ENCODE measurements at regions not wholly inside any gene's neighbourhood (a gene's known extent, or its start where the extent isn't known, plus 50 kb on each side); places are given as distances from the start of the nearest gene placed in this dataset.

DNA sequence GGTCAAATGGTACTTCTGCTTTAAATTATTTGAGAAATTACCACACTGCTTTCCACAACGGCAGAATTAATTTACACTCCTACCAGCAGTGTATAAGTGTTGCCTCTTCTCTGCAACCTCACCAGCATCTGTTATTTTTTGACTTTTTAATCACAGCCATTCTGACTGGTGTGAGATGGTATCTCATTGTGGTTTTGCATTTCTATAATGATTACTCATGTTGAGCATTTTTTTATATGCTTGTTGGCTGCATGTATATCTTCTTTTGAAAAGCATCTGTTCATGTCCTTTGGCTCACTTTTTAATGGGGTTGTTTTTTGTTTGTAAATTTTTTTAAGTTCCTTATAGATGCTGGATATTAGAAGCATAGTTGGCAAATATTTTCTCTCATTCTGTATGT lies 446.7 kb downstream of the PMP22 start:
- no peak overlapping the region for H3K4me3 ChIP-seq (replicated peaks; ENCODE audit: low read depth, low read length)
- no peak for DNase-seq (ENCODE audit: extremely low read depth, low read depth)
- TF ChIP-seq, protein P1, sequence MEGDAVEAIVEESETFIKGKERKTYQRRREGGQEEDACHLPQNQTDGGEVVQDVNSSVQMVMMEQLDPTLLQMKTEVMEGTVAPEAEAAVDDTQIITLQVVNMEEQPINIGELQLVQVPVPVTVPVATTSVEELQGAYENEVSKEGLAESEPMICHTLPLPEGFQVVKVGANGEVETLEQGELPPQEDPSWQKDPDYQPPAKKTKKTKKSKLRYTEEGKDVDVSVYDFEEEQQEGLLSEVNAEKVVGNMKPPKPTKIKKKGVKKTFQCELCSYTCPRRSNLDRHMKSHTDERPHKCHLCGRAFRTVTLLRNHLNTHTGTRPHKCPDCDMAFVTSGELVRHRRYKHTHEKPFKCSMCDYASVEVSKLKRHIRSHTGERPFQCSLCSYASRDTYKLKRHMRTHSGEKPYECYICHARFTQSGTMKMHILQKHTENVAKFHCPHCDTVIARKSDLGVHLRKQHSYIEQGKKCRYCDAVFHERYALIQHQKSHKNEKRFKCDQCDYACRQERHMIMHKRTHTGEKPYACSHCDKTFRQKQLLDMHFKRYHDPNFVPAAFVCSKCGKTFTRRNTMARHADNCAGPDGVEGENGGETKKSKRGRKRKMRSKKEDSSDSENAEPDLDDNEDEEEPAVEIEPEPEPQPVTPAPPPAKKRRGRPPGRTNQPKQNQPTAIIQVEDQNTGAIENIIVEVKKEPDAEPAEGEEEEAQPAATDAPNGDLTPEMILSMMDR (IDR thresholded peaks at IDR 0.05; ENCODE audit: low read depth, low read length, missing control alignments): no peak

DNA sequence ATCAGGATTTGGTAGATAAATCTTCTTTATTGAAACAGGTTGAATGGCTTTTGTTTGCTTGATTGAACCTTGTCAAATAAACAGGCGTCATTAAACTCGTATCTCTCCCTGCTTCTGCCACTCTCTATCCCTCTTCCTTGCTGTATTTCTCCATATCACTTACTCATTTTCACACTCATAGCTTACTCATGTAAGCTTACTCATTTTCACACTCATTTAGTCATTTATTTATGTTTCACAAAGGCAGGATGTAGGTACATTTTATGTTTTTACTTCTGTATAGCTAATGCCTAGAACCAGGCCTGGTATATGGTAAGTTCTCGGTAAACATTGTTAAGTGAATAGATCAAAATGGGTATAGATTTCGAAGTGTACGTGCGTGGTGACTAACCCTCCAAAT lies 450.0 kb downstream of the PMP22 start:
- no peak overlapping the region for H3K4me3 ChIP-seq (replicated peaks; ENCODE audit: low read depth, low read length)
- DNase-seq (ENCODE audit: extremely low read depth, low read depth): no peak
- TF ChIP-seq, protein P1 (IDR thresholded peaks at IDR 0.05; ENCODE audit: low read depth, low read length, missing control alignments): no peak

DNA sequence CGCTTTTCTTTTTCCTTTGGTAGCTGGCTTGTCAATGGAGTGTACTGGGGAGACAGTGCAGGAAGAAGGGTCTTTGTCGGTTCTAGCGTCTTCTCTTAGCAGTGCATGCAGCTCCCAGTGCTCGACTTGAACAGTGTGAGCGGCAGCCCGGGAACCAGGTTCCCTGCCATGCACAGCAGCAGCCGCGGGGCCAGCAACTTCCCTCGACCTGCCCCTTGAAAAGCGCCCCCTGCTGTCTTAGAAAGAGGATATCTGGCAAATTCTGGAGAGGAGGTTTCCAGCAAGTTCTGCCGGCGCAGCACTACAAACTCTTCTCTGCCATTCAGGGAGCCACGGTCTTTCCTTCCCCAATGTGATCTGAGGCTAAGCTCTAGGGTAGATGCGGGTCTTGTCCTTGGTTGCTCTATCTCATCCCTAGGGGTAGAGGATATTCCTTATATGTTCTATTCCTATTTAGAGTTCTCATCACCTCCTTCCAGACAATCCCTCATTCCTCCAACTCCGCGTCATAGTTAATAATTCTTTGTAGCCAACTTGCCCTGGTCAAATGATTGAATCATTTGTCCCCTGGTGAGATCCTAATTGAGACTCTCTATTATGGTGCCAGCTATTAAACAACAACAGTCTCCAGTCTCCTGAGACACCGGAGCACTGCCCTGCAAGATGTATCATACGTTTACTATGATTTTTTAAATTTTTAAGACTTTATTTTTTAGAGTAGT lies 451.3 kb downstream of the PMP22 start:
- TF ChIP-seq, protein P1 (IDR thresholded peaks at IDR 0.05; ENCODE audit: low read depth, low read length, missing control alignments): peak; percentile 30
- no peak for DNase-seq (ENCODE audit: extremely low read depth, low read depth)
- H3K4me3 ChIP-seq (replicated peaks; ENCODE audit: low read depth, low read length): no peak overlapping the region

DNA sequence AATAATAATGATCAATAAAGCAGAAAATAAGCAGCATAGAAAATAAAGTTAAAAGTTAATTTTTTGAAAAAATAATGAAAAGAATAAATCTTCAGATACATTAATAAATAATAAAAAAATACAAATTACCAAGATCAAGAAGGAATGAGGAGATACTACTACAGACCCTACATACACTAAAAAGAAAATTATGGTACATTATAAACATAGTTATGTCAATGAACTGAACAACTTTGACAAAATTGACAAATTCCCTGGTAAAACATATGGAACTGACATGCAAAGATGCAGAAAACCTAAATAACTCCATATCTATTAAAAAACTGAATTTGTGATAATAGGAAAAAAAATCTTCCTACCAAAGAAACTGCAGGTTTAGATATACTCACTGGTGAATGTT lies 456.7 kb downstream of the PMP22 start:
- no peak overlapping the region for H3K4me3 ChIP-seq (replicated peaks; ENCODE audit: low read depth, low read length)
- no peak for DNase-seq (ENCODE audit: extremely low read depth, low read depth)
- TF ChIP-seq, protein P1 (IDR thresholded peaks at IDR 0.05; ENCODE audit: low read depth, low read length, missing control alignments): no peak

DNA sequence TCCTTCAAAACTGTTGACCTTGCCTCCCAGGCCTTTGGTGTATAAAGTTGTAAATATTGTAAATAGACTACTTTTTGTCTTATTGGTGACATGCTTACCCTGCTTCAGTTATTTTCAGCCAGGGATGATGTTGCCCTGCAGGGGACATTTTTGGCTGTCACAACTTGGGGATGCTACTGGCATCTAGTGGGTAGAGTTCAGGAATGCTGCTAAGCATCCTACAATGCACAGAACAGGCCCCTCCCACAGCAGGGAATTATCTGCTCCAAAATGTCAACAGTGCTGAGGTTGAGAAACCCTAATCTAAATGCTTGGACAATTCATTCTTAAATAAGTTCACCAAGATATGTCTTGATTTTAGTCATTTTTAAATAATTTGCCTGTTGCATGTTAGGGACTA lies 459.8 kb downstream of the PMP22 start:
- no peak for DNase-seq (ENCODE audit: extremely low read depth, low read depth)
- TF ChIP-seq, protein P1 (IDR thresholded peaks at IDR 0.05; ENCODE audit: low read depth, low read length, missing control alignments): no peak
- no peak overlapping the region for H3K4me3 ChIP-seq (replicated peaks; ENCODE audit: low read depth, low read length)

DNA sequence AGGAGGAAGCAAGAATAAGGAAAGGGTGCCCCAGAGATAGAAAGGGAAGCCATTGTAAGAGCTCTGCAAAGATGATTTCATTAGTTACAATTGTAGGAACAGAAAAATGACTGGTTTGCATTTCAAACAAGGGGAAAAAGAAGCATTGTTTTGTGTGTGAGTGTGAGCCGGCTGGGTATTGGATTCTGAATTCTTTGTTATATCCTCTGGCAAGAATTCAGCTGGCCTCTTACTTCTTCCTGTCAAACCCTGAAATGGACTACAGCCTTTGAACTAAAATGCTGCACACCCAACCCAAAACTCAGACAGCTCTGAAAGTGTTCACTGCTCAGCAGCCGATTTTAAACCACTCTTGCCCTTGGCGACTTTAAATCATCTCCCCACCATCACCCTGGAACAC lies 461.3 kb downstream of the PMP22 start:
- DNase-seq (ENCODE audit: extremely low read depth, low read depth): no peak
- TF ChIP-seq, protein P1 (IDR thresholded peaks at IDR 0.05; ENCODE audit: low read depth, low read length, missing control alignments): no peak
- no peak overlapping the region for H3K4me3 ChIP-seq (replicated peaks; ENCODE audit: low read depth, low read length)

DNA sequence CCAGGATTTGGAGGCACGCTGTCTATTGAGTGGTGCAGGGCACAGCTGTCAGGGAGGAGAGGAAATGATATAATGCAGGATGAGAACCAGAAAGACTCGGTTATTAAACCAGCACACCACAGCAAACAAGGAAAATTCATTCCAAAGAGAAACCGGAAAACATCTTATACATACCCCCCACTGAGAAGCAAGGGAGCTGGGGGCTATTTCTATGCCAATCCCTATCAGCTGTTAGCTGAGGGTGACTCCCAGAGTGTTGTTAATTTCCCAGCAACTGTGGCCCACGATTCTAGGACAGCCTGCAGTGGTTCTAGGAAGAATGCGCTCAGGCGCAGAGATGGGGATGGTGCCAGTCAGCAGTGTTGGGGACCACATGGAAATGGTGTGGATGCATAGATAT lies 467.3 kb downstream of the PMP22 start:
- no peak for DNase-seq (ENCODE audit: extremely low read depth, low read depth)
- H3K4me3 ChIP-seq (replicated peaks; ENCODE audit: low read depth, low read length): no peak overlapping the region
- TF ChIP-seq, protein P1 (IDR thresholded peaks at IDR 0.05; ENCODE audit: low read depth, low read length, missing control alignments): no peak
